ENCODE measurements at regions not wholly inside any gene's neighbourhood (a gene's known extent, or its start where the extent isn't known, plus 50 kb on each side); places are given as distances from the start of the nearest gene placed in this dataset.
"Not testable (repeated sequence)": the region's sequence is repeated elsewhere in the genome, so short reads cannot be mapped to it uniquely, and the experiment has no call there.

GRCh38 chr10:27349987-27350386 is 109.4 kb upstream of the ACBD5 start:
- TF ChIP-seq, protein P1, sequence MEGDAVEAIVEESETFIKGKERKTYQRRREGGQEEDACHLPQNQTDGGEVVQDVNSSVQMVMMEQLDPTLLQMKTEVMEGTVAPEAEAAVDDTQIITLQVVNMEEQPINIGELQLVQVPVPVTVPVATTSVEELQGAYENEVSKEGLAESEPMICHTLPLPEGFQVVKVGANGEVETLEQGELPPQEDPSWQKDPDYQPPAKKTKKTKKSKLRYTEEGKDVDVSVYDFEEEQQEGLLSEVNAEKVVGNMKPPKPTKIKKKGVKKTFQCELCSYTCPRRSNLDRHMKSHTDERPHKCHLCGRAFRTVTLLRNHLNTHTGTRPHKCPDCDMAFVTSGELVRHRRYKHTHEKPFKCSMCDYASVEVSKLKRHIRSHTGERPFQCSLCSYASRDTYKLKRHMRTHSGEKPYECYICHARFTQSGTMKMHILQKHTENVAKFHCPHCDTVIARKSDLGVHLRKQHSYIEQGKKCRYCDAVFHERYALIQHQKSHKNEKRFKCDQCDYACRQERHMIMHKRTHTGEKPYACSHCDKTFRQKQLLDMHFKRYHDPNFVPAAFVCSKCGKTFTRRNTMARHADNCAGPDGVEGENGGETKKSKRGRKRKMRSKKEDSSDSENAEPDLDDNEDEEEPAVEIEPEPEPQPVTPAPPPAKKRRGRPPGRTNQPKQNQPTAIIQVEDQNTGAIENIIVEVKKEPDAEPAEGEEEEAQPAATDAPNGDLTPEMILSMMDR (IDR thresholded peaks at IDR 0.05; ENCODE audit: low read depth, low read length, missing control alignments): no peak
- H3K4me3 ChIP-seq (replicated peaks; ENCODE audit: low read depth, low read length): no peak overlapping the region
- no peak for DNase-seq (ENCODE audit: extremely low read depth, low read depth)

GRCh38 chr10:27347827-27348207 is 107.2 kb upstream of the ACBD5 start:
- DNase-seq (ENCODE audit: extremely low read depth, low read depth): not testable (repeated sequence)

DNA sequence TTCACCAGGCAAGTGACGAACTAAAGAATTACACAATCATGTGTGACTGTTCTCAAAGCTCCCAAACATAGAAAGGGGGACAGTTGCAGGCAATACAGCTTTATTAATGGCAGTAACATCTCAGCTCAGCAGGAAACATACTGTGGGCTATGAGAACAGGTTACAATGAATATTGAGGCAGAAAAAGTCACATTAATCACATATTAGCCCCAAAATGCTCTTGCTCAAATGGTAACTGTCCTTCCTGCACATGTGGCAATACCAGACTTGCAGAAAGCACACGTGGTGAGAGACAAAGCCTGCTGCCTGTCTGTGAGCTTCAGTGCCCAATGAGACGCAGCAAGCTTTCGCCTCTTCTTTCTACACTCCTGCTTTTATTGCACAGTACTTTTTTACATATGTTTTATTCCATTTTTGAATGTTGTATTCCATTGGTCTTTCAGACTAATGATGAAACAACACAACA is 104.9 kb upstream of the ACBD5 start:
- no peak overlapping the region for H3K4me3 ChIP-seq (replicated peaks; ENCODE audit: low read depth, low read length)
- DNase-seq (ENCODE audit: extremely low read depth, low read depth): no peak
- TF ChIP-seq, protein P1 (IDR thresholded peaks at IDR 0.05; ENCODE audit: low read depth, low read length, missing control alignments): no peak

More at GRCh38 chr10:27347827-27348207, 107.2 kb upstream of the ACBD5 start:
- not testable (repeated sequence) for H3K4me3 ChIP-seq (replicated peaks; ENCODE audit: low read depth, low read length)

GRCh38 chr10:27344568-27345454 is 104.2 kb upstream of the ACBD5 start:
- no peak overlapping the region for H3K4me3 ChIP-seq (replicated peaks; ENCODE audit: low read depth, low read length)
- TF ChIP-seq, protein P1 (IDR thresholded peaks at IDR 0.05; ENCODE audit: low read depth, low read length, missing control alignments): no peak
- no peak for DNase-seq (ENCODE audit: extremely low read depth, low read depth)

GRCh38 chr10:27341001-27341400 is 100.4 kb upstream of the ACBD5 start:
- TF ChIP-seq, protein P1 (IDR thresholded peaks at IDR 0.05; ENCODE audit: low read depth, low read length, missing control alignments): no peak
- DNase-seq (ENCODE audit: extremely low read depth, low read depth): no peak
- H3K4me3 ChIP-seq (replicated peaks; ENCODE audit: low read depth, low read length): no peak overlapping the region

DNA sequence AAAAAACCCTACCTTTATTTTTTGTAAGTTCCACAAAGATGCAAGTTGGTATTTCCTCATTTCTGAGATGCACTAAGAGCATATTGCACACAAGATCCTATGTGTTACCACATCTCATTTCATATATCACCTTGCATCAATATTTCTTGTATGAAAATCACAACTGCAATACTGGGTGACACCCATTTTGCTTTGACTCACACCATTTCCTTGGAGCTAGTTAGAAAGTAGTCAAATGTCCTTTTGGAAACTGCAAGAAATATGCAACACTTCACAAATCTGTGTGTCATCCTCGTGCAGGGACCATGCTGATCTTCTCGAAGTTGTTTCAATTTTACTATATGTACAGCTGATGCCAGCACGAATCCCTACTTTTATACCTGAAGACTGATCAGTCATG is 94.6 kb upstream of the ACBD5 start:
- DNase-seq (ENCODE audit: extremely low read depth, low read depth); H3K4me3 ChIP-seq (replicated peaks; ENCODE audit: low read depth, low read length): not testable (repeated sequence)

- TF ChIP-seq, protein P1 (IDR thresholded peaks at IDR 0.05; ENCODE audit: low read depth, low read length, missing control alignments): no peak
- H3K4me3 ChIP-seq (replicated peaks; ENCODE audit: low read depth, low read length): no peak overlapping the region
- DNase-seq (ENCODE audit: extremely low read depth, low read depth): no peak
These were observed 89.5 kb upstream of the ACBD5 start for GRCh38 chr10:27330074-27330473.

GRCh38 chr10:27328946-27329345 is 88.3 kb upstream of the ACBD5 start:
- no peak overlapping the region for H3K4me3 ChIP-seq (replicated peaks; ENCODE audit: low read depth, low read length)
- TF ChIP-seq, protein P1 (IDR thresholded peaks at IDR 0.05; ENCODE audit: low read depth, low read length, missing control alignments): no peak
- DNase-seq (ENCODE audit: extremely low read depth, low read depth): no peak

GRCh38 chr10:27326748-27327147 is 86.2 kb upstream of the ACBD5 start:
- H3K4me3 ChIP-seq (replicated peaks; ENCODE audit: low read depth, low read length); DNase-seq (ENCODE audit: extremely low read depth, low read depth): not testable (repeated sequence)

Data from HFF-Myc (cell line).